GM19043 (cell line): ENCODE measurements at regions not wholly inside any gene's neighbourhood (a gene's known extent, or its start where the extent isn't known, plus 50 kb on each side); places are given as distances from the start of the nearest gene placed in this dataset.

ENCODE experiments used
- ATAC-seq: cut with Tn5 transposase; IDR thresholded peaks from one replicate; pipeline ENCODE4 v1.9.1; 2021; ENCODE audit warnings: low read depth; ENCODE audit not compliant: unreplicated experiment

DNA sequence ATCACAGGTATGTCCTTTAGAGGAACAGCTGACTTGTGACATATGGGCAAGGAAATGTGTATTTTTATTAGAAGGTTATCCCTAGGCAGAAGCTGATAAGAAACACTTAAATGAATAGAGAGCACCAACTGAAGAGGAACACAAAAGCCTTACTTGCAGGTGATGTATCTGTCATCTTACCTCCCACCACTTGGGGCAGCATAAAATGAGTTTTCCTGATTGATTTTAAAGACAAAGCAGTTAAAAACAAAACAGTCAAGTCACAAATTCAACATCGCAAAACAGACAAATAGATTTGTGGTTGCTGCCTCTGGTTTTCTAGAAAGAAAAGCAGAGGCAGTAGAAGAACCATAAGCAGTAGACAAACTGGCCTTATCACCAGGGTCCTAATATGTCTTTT, 302.4 kb upstream of the ZNF462 start:
- no peak for ATAC-seq

DNA sequence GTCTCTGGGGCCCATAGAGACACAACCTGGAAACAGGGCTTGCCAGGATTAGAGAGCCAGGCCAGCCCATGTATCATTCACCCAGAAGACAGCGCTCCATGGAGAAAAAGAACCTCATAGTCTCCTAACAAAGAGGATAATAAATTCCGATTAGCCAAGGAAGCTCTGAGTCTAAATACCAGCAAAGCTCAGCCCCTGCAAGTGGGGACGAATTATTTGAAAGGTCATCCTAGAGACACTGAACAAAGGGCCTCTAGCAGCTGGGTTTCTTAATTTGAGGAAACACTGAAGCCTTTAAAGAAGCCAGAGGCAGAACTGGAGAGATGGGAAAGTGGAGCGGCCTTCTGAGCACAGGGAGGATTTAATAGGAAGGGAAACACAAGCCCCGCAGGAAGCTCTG, 287.1 kb upstream of the ZNF462 start:
- ATAC-seq: no peak

DNA sequence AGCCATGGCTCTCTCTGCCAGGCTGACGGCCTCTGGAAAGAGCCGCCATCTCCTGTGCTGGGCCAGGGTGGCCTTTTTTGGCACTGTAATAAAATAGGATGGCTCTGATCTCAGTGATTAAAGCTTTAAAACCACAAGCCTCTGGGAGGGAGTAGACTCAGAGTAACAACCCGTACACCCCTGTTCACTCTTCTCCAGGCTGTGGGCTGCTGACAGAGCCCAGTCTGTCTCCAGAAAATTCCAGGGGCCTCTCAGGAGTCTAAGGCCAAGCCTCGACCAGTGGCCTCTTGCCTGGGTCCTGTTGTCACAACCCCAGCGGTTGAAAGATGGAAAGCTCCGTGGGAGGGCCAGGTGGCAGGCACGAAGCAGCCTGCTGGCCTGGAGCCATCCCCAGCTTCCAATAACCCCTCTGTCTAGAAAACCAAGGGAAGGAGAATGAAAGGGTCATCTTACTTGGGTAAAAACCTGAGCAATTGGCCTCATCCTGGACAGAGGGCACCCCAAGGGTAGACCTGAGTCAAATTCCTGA, 286.7 kb upstream of the ZNF462 start:
- no peak for ATAC-seq

DNA sequence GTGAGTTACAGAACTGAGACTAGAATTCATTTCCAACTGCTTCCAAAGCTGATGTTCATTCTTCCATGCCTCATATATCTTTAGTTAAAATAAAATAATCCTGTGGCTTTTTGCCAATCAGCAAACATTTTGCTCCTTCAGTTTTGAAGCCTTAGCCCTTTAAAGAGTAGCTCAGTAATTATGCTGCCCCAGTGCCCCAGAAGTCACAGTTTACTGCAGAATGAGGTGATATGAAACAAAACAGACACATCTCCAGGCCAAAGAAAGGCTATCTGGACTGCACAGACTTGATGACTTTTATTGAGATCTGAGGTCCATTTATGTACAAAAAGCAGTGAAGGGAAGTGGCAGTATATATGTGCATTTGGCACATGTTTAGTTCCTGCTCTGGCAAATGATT, 285.8 kb upstream of the ZNF462 start:
- no peak for ATAC-seq

DNA sequence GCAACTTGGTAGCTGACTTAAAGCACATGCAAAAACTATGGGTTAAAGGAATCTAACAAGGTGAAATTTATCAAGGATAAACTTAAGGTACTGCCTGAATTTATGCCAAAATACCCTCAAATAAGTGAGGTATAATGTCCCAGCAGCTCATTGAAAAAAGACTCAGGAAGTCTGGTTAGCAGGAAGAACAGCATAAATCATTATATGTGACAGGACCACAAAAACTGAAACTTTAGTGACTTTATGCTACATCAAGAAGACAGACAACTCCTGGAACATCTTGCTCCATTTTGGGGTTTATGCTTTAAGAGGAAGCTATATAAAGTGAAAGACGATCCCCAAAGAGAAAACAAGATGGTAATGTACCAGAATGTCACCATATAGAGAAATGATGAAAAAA, 282.4 kb upstream of the ZNF462 start:
- ATAC-seq: no peak

DNA sequence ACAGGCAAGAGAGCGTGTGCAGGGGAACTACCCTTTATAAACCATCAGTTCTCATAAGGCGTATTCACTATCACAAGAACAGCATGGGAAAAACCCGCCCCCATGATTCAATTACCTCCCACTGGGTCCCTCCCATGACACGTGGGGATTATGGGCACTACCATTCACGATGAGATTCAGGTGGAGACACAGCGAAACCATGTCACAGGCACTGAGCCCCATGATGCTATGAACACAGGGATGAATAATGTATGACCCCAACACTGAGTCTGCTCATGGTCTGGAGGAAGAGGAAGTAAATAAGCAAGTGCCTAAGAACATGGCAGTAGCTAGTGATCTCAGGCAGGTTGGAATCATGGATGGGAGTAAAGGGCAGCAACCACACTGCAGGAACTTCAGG, 281.0 kb upstream of the ZNF462 start:
- no peak for ATAC-seq

DNA sequence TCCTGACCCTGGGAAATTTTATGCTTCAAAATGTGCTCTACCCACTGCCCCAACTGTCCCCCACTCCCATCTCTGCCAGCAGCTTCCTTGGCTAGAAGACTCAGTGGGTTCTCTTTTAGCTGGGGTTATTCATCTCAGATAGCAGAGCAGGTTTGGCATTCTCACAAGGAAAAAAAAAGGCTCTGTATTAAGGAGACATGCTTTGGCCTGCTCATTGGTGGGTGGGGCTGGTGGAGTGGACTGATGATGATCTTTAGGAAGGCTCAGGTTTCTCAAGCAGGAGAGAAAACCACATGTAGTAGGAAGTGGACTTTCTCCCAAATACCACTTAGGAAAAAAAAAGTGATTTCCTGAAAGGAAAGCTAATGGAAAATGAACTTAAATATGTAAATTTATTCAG, 279.2 kb upstream of the ZNF462 start:
- ATAC-seq: no peak

DNA sequence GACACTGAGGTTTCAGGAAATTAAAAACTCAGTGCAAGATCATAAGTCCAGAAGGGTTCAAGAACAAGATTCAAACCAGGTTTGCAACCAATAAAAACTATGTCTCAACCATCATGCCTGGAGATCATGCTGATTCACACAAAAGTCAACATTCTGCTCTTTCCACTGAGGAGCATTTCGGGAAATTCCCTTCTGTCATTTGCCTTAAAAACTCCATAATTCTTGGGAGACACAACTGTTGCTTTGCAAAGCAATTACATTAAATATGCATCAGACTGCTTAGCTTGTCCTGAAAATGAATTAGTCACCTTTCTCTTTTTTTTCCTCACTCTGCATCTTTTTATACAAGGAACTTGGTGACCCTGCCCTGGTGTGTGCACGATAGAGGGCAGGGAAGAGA, 275.9 kb upstream of the ZNF462 start:
- no peak for ATAC-seq

DNA sequence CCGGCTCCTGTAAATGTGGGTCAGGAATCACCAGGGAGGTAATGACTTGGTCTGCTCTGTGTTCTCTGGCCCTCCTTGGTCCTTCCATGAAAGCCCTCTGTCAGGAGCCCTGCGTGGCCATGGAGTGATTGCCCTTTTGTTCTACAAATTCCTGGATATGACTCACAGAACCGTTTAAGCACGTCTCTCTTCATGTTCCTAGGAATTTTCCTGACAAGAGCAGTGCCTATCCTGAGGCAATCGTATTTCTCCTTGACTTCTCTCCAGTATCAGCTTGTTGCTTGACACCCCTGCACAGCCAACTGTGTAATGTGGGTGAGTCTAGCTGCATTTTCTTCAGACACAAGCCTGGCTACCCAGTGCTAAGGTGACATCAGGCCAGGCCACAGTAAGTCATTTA, 274.3 kb upstream of the ZNF462 start:
- no peak for ATAC-seq

DNA sequence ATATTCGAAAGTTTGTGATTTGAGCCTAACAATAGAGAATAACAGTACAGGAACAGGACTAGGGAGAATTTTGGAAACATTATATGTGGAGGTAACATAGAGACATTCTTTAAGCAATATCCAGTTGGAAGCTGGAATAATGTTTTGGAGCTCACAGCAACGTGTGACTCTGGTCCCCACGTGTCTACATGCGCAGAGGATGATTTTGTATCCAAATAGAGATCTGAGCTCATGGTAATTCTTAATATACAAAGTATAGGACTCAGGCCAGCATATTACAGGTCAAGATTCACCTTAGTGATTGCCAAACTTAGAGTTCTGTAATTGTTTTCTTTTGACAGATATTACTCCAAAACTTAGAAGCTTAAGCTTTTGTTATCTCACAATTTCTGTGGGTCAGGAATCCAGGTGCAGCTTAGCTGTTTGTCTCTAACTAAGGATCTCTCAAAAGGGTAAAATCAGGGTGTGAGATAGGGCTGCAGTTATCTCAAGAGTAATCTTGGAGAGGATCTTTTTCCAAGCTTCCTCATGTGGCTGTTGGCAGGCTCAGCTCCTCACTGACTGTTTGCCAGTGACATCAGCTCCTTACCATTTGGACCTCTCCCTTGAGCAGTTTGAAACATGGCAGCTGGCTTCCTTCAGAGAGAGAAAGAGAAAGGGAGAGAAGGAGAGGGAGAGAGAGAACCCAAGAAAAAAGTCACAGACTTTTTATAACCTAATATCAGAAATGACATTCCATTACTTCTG, 272.0 kb upstream of the ZNF462 start:
- no peak for ATAC-seq

DNA sequence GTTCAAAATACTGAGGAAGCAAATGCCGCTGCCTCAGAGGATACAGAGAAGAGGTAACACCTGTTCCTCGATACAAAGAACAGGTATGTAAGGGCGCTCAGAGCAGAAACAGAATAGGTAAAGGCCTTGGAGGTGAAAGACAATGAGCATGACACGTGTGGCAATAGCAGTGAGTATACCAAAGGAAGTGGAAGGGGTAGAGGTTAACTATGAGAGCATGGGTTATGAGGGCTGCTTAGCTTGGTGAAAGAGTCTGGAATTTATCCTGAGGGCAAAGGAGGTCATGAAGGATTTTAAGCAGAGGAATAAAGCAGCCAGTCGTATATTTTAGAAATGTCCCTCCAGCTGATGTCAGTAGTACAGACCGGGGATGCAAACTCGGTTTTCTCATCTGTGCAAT, 269.8 kb upstream of the ZNF462 start:
- no peak for ATAC-seq

DNA sequence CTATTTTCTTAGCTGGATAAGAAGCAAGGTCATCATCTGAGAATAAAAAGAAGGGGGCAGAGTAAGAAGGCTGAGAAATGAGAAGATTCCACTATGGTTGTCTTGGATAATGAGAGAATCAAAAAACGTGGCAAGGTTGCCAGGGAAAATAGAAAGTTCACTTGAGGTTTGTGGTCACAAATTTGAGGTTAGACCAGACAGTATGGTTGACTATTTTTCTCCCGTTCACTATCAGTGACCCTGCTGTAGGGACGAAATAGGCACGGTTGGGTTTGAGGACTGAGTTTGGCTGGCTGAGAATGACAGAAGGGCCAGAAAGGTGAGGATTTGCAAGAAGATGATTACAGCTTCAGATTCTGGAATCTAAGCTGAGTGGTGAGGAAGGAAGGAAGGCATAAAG, 266.0 kb upstream of the ZNF462 start:
- ATAC-seq: no peak

DNA sequence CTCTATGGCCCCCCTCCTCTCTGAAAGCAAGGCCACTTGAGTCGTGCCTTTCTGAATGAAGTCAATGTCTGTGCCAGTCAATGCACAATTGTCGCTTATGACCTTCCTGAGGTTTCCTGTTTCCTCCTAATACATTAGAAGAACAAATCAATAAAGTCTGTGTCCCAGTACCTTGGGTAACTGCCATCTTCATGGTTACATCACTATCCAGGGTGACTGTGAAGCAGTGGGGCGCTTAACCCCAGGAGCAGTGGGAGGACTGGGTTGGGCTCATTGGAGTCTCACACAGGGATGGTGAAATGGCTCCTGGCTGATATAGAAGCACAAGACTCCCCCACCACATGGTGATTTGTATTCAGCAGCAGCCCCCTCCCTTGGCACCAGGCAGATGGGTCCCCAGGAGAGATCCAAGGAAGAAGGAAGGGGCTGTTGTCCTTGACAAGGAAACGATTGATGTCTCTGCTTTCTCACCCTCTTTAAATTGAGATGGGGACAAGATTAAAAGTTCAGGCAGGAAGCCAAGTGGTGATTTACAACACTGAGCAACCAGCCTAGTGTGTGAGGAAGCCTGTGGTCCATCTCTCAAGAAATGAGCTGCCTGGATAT, 261.9 kb upstream of the ZNF462 start:
- ATAC-seq: no peak

DNA sequence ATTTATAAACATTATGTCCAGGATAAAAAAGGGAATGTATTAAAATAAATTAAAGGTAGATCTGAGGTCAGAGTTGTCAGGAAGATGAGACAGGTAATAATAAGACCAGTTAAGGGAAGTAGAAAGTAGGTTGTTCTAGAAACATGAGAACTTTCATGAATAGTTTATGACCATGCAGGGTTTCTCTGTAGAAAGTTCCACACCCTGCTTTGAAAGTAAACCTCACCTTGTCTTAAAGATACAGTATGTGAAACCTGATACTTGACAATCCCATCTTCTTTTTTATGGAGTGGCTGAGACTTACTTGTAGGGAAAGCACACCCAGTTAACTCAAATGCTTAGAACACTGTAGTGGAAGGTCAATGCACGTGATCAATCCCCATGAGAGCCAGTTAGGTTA, 260.6 kb upstream of the ZNF462 start:
- ATAC-seq: no peak

DNA sequence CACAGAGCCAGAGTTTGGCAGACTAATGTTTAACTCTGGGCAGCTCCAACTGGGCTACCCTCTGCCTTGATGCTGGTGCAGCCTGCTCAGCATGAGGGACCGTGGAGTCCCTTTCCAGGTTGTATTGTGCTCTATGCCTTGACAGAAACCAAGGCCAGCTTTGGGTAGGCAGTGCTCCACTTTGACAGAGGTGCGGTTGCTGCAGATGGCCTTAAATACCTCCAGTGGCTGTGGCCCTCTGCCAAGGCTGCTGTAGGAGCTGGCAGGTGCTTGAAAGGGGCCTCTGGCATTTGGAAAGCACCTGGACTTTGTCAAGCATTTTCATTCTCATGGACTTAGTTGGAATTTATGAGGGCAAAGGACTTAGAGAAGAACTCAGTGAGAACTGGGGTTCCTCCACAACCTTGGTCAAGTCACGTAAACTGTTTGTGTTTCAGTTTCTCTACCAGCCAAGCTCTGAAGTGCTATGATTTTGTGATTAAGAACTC, 249.7 kb upstream of the ZNF462 start:
- ATAC-seq: no peak

DNA sequence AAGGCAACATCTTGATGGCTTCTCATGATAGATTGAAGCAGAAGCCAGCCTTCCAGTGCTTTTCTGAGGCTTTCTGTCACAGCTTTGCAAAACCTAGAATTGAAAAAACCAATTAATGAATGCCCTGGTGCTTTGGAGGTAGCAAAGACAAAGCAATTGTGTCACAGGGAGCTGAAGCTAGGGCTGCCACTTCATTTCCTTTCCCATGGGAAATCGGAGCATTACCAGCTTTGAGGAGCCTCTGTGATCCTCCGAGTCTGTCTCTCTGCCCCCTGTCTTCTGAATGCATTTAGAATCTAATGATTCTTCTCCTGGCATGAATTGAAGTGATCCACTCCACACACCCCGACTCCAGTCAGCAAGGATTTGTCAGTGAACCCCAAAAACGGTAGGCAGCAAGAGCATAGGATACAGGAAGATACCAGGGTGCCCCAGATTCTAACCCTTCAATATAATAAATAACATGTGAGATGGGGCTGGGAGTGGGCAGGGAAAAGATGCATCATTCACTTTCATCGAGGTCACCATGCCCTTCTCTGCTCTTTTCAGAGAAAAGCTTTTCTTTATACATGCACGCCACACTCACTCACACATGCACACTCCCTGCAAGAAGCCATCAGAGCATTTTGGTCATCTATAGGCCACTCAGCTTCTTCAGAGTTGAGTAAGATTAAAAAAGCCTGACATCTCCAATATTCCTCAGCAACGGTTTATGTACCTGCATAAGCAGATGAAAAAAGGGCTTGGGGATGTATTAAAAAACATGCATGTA, 247.7 kb upstream of the ZNF462 start:
- ATAC-seq: no peak

DNA sequence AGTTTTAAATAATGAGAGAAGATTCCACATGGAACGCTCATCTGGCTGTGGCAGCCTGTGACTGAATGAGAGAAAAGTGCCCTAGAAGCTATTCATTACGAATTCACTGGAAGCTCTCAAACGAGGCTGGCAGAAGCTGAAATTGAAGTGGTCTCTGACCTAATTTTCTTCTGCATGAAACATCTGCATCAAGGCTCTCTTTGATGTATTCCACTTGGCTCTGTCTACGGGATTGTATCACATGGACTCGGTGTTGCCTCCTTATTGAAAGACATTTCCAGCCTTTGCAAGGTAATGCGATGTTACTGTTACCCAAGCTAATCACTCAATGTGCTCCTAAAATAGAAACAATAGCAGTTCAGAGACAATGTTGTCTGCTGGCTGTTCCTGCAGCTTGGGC, 246.9 kb upstream of the ZNF462 start:
- ATAC-seq: no peak

DNA sequence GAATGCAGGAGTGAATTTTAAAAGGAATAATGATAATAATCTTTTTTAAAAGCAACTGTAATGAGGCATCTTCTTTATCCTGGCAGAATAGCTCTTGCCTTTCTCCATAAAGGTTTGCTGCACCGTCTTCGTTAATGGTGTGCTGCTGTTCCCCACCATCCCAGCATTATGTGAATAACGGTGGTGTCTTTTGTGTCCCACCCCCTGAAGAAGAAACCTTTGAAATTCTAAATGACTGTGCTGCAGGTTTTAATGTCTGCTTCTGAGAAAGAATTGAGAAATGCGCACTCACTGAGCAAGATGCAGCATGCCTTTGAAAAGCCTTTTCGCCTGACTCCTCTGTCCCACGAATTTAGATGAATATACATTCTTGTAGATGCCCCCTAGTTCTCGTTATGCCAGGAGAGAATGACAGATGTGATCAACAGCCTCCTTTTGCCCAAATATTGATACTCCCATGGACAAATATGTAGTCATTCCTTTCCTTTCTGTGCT, 246.1 kb upstream of the ZNF462 start:
- no peak for ATAC-seq

DNA sequence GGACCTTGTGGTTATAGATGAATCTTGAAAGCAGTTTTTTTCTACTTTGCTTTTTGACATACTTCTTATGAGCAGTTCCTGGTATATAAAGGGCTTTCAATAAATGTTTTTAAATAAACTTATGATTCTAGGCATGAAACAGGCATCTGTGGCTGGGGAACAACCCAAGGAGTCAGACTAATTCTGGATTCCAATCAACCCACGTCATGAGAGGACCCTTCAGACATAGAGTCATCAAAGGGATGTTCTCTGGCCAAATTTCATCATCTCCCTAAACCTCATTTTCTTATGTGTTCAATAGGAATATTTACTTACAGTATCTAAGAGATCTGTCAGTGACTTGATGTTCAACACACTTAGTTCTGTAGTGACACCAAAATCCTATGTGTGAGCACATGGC, 243.8 kb upstream of the ZNF462 start:
- no peak for ATAC-seq

DNA sequence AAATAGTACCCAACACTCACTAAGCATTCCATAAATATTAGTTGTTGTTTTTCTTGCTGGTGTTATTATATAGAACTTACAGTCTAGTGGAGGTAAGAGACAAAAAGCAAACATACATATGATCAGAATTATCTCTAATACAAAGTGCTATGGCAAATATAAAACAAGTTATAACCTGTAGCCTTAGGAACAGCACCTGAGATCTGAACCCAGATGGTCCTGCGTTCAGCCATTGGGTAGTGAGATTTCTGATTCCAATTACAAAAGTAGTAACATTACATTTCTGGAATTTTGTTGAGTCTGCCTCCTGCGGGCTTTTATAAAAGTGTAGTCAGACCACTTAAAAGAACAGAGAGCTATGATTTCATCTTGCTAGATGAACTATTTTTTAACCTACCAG, 242.9 kb upstream of the ZNF462 start:
- ATAC-seq: no peak

DNA sequence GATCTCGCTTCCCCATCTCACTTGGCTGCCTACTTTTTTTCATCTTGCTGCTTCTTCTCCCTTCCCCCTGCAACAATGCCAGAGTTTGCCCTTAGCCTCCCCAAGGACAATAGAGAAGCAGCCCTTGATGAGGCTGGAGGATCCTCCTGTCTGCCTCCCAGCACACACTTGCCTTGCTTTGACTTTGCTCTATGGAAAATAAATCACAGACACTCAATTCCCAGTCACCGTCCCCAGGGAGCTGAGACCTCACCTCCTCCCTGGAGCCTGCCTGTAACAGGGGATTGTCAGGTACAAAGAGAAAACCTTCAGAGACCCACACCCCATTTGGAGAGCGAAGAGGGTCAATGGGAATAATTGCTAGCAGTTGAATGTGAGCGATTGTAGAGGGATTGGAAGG, 242.1 kb upstream of the ZNF462 start:
- no peak for ATAC-seq
